NCI-H748 treated with DMSO at 0.1 percent for 48 hours (cell line): ENCODE measurements at regions not wholly inside any gene's neighbourhood (a gene's known extent, or its start where the extent isn't known, plus 50 kb on each side); places are given as distances from the start of the nearest gene placed in this dataset.
"Not testable (repeated sequence)": the region's sequence is repeated elsewhere in the genome, so short reads cannot be mapped to it uniquely, and the experiment has no call there.

Experiments used
- DNase-seq: peaks from one replicate; lab custom pipeline; 2025; lab: John Stamatoyannopoulos, UW

DNA sequence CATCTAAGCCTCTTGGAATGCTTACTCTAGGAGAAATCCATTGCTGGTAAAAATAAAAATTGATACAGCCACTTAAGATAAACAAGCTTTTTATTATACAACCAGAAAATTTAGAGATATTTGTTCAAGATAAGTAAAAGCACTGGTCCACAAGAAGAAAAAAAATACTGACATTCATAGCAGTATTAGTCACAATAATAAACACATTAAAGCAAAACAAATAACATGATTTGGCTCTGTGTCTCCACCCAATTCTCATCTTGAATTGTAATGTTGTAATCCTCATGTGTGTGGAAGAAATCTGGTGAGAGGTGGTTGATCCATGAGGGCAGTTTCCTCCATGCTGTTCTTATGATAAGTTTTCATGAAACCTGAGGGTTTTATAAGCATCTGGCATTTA lies 1093.5 kb upstream of the ADGRB3 start:
- DNase-seq = no peak

DNA sequence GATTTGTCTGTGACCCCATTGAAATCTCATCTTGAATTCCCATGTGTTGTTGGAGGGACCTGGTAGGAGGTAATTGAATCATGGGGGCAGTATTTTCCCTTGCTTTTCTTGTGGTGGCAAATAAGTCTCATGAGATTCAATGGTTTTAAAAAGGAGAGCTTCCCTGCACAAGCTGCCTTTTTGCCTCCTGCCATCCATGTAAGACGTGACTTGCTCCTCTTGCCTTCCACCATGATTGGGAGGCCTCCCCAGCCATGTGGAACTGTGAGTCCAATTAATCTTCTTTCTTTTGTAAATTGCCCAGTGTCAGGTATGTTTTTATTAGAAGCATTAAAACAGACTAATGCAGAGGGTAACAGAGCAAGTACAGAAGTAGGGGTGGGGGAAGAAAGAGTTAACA lies 1097.0 kb upstream of the ADGRB3 start:
- DNase-seq = no peak

DNA sequence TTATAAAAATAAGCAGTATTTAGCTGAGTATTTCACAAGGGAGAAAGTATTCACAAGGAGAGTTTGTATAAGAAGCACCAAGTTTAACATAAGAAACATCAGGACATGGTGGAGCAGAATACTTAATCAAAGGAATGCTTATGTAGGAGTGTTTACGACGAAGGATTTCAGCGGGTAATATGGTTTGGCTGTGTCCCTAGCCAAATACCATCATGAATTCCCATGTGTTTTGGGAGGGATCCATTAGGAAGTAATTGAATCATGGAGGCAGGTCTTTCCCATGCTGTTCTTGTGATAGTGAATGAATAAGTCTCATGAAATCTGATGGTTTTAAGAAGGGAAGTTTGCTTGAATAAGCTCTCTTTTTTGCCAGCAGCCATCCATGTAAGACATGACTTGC lies 1099.1 kb upstream of the ADGRB3 start:
- no peak for DNase-seq

DNA sequence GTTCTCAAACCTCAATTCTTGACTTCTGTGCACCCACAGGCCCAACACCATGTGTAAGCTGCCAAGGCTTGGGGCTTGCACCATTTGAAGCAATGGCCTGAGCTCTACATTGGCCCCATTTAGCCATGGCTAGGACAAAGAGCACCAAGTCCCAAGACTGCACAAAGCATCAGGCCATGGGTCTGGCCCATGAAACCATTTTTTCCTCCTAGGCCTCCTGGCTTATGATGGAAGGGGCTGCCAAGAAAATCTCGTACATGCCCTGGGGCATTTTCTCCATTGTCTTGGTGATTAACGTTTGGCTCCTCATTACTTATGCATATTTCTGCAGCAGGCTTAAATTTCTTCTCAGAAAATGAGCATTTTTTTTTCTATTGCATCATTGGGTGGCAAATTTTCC lies 1128.7 kb upstream of the ADGRB3 start:
- DNase-seq = no peak

DNA sequence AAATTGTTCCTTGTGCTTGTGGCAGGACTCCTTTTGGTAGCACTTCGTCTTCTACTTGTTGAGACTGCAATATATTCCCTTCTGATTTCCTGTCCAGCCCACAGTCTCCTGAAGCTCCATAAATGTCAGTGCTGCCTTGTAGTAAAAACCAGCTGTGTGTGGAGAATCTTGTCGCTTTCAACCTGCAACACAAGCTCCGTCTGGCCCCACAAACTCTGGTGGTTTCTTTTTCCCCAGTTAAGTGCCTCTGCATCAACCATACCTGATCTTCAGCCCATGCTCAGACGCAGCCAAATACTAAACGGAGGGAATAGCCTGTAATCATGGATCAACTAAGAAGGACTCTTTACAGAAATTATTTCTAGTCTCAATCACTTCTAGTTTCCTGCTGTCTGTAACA lies 1133.3 kb upstream of the ADGRB3 start:
- DNase-seq = no peak

DNA sequence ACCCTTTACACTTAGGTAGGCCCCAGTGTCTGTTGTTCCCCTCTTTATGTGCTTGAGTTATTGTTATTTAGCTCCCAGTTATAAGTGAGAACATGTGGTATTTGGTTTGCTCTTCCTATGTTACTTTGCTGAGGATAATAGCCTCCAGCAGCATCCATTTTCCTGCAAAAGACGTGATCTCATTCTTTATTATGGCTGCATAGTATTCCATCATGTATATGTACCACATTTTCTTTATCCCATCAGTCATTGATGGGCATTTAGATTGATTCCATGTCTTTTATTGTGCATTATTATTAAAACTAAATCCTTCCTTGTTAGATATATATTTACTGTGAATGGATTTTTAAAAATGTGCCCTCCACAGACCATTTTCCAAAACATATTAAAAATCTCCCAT lies 1137.3 kb upstream of the ADGRB3 start:
- no peak for DNase-seq

DNA sequence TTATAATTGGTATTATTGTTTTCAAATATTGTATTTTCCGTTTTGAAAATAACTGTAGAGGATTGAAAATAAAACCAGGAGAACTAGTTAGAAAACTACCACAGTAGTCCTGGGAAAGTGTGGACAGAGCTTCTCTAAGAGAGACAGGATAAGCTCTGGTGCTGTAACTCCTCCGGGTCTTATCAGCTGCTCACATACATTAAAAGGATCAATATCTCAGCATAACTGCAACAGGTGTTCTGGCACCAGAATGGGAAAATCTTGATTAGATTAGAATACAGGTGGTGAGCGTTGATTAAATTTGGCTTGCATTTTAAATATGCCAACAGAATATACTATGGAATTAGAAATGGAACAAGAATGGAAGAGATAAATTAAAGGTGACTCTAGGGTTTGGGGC lies 1138.9 kb upstream of the ADGRB3 start:
- no peak for DNase-seq

DNA sequence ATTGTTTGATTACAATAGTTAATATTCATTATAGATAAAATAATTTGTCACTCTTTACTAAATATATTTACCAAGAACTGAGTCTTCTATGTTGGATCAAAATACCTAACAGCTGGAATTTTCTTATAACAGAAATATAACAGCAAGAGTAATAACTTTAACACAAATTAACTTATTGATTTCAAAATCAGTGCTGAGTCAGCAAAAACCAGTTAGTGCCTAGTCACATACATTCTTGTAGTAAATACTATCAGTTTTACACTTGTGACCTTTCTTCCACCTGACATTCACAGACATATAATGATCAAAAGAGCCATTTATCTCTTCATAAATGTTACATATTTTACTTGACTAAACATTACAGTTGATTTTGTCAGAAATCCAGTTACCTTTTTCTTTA lies 1141.4 kb upstream of the ADGRB3 start:
- no peak for DNase-seq

DNA sequence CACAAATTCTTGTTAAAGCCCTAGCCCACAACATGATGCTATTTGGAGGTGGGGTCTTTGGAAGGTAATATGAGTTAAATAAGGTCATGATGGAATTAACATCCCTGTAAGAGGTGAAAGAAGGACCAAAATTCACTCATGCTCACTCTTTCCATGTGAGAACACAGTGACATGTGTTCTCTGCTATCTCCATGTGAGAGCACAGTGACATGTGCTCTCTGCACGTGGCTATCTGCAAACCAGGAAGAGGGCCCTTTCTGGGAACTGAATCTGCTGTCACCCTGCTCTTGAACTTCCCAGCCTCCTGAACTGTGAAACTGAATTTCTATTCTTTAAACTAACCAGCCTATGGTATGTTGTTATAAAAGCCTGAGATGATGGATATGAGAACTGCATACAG lies 1159.4 kb upstream of the ADGRB3 start:
- DNase-seq = no peak

DNA sequence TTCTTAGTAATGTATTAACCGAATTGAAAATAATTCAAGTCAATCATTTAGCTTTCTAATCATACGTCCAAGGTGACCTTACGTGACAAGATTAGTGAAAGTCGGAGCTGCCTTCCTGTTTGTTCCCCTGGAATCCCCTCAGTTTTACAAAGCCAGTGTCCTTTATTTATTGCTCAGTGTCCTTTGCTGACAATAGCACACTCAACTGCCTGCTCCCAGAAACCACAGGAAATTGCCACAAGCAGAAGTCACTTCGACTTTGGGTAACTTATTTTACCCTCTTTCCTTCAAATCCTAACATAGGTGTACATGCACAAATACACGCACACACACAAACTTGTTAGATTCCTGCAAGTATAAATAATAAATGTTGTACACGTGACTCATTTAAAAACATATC lies 1167.7 kb upstream of the ADGRB3 start:
- DNase-seq = no peak

DNA sequence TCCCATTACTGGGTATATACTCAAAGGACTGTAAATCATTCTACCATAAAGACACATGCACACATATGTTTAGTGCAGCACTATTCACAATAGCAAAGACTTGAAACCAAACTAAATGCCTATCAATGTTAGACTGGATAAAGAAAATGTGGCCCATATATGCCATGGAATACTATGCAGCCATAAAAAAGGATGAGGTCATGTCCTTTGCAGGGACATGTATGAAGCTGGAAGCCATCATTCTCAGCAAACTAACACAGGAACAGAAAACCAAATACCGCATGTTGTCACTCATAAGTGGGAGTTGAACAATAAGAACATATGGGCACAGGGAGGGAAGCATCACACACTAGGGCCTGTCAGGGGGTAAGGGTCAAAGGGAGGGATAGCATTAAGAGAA lies 1172.4 kb upstream of the ADGRB3 start:
- not testable (repeated sequence) for DNase-seq

DNA sequence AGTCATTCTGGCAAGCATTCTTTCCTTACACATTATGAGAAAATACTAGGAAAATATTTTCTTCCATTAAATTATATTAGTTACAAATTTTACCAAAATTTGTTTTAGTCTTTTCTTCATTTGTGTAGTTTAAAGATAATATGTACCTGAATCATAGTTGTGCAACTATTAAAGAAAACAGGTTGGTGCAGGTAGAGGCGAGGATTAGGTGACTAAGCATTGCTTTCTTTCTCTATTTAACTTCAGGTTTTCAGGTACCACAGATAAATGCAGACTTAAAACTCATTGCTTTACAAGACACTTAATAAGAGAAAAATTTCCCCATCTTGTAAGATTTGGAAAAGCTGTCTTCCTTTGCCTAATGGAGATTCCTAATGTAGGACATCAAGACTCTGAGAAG lies 1175.5 kb upstream of the ADGRB3 start:
- DNase-seq = no peak

DNA sequence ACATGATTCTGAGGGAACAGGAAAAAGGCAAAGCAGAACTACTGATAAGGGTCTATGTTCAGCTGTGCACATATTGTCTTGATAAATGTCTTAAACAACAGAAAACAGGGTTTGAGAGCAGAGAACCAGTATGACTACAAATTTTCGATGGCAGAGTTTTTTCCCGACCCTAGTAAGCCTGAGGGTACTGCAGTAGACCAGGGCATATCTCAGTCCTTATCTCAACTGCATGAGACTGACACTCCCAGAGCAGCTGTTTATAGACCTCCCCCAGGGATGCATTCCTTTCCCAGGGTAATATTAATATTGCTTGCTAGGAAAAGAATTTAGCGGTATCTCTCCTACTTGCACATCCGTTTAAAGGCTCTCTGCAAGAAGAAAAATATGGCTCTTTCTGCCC lies 1176.8 kb upstream of the ADGRB3 start:
- DNase-seq = no peak

DNA sequence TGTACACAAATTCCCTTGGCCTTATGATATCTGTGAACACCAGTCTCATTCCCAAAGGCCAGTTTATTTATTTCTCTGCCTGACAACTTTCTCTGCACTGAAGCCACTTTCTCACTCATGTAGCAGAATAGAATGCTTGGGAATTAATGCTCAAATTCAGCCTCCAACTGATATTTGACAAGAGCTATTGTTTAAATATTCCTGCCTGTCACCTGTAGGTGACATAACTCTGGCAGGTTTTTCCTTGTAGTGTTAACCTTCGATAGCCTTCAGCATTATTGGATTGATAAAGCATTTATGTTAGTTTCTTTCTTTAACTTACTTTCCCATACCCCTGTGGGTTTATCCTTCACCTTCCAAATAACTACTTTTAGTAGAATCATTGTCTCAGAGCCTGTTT lies 1183.2 kb upstream of the ADGRB3 start:
- DNase-seq = no peak

DNA sequence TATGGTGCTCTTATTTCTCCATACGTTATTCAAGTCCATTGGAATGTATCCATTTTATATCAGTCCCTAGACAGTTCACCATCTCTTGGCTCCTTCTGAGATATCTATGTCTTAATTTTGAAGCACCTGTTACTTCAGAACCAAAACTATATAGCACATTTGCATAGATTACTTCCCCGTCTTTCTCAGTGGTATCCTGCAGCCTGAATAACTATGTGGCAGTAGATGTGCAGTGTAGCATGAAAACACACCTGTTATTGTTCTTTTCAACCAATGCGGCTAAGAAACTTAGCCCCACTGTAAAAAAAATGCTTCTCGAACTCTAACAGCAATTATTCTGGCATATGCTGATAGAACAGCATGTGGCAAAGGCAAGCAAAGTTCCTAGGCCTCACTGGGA lies 1184.4 kb upstream of the ADGRB3 start:
- DNase-seq = no peak

DNA sequence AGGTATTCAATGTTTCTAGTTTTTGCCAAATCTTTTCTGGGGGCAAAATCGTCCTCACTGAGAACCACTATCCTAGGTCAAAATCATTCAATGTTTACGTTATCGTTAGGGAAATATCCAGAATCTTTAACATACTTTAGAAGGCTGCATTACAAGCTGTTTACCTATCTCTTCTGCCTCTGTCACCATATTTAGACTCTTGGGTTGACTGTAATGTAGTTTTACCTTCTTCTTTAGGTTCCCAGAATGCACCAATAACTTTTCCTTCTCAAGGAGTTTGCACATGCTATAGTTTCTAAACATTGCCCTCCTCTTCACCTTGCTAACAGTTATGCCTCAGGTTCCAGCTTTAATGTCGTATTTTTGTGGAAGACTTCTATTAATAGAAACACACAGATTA lies 1185.5 kb upstream of the ADGRB3 start:
- no peak for DNase-seq

DNA sequence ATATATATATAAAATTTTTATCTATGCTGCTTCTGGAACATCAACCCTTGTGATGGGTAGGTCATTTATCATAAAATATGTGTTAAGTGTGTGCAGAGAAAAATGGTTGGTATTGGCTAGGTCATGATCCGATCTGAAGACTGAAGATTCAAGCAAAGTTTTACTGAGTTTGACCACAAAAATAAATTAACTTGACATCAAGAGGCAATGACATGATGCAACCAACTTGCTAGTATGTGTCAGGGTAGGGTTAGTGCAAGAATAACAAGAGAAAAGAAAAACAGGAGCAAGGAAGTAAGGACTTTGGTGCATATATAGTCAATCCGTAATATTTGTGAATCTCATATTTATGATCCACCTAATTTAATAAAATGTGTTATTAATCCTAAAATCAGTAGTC lies 1202.0 kb upstream of the ADGRB3 start:
- DNase-seq = no peak

DNA sequence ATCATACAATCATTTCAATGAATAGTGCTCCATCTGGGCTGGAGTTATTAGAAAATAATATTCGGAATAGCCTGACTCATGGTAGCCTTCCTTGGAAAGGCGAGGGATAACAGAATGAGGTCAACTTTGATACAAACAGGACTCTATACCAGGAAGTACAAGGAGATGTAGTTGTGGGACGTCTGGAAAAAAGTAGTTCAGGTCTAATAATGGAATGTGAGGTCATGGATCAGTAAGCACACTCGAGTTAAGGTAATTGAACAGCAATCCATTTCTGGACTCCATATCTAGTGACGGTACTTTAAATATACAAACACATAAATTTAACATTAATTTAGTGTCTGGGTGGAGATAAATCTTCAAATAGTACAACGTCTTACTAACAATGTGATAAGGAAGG lies 1204.0 kb upstream of the ADGRB3 start:
- DNase-seq = no peak

DNA sequence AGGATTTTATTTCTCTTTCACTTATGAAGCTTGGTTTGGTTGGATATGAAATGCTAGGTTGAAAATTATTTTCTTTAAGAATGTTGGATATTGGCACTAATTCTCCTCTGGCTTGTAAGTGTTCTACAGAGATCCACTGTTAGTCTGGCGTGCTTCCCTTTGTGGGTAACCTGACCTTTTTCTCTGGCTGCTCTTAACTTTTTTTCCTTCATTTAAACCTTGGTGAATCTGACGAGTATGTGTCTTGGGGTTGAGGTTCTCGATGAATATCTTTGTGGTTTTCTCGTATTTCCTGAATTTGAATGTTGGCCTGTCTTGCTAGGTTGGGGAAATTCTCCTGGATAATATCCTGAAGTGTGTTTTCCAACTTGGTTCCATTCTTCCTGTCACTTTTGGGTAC lies 1208.4 kb upstream of the ADGRB3 start:
- DNase-seq = not testable (repeated sequence)

DNA sequence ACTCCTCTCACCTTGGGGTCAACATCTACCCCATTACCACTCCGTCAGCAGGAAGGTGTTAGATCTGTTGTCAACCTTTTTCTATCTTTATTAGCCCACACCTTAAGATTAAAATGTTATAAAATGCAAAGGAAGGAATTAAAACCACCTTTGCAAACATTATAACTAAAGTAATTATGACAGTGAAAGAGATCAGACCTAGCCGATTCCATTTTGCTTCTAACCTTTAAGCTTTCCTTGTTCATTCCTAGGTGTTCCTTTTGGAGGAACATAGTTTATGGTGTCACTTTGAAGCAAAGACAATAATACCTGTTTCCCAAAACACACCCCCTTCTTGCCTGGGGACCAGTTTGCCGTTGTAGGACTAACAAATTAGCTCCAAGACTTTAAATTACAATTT lies 1223.0 kb upstream of the ADGRB3 start:
- DNase-seq = no peak

DNA sequence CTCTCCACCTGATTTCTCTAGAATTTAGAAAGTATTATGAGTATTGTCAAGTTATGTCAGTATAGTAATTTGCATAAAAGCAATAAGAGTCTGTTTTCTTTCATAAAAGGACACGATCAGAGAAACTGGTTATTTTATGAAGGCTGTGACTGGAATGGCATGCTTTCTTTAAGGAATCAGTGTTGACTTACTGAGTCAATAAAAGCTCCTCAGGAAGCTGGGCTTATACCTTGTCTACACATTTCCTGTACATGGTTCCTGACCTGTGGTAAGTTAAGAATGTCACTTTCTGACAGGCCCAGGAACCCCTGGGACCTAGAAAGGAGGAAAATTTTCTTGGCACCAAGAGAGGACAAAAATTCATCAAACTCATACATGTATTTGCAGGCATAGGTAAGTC lies 1224.0 kb upstream of the ADGRB3 start:
- no peak for DNase-seq

DNA sequence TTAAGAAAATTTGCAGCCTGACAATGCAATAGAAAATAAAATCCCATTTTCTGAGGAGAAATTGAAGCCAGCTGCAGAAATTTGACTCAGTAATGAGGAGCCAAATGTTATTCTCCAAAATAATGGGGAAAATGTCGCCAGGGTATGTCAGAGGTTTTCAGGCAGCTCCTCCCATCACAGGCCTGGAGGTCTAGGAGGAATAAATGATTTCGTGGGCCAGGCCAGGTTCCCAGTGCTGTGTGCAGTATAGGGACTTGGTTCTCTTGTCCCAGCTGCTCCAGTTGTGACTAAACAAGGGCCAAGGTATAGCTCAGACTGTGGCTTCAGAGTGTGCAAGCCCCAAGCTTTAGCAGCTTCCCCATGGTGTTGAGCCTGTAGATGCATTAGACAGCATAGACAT lies 1240.8 kb upstream of the ADGRB3 start:
- DNase-seq = no peak

DNA sequence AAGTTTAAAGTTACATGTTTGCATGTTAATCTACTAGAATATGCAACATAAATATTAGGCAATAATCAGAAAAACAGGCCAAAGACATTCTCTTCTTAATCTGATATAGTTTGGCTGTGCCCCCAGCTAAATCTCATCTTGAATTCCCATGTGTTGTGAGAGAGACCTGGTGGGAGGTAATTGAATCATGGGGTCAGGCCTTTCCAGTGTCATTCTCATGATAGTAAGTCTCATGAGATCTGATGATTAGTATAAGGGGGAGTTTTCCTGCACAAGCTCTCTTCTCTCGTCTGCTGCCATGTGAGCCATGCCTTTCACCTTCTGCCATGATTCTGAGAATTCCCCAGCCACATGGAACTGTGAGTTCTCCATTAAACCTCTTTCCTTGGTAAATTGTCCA lies 1241.7 kb upstream of the ADGRB3 start:
- DNase-seq = no peak

DNA sequence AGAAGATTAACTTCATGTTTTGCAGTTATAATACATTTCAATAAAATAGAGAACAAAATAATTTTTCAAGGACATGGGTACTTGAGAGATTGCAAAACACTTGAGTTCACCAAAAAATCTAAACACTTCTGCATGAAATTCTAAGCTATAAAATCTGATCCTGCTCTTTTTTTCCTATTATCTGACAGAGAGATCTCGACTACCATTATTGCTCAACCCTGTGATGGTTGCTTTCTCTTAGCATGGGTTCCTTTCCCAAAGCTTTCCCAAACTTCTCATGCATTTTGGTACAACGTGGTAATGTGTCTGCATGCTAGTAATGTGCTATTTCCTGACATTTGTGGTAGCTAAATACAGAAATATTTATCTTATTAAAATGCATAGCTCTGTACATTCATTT lies 1243.1 kb upstream of the ADGRB3 start:
- no peak for DNase-seq

DNA sequence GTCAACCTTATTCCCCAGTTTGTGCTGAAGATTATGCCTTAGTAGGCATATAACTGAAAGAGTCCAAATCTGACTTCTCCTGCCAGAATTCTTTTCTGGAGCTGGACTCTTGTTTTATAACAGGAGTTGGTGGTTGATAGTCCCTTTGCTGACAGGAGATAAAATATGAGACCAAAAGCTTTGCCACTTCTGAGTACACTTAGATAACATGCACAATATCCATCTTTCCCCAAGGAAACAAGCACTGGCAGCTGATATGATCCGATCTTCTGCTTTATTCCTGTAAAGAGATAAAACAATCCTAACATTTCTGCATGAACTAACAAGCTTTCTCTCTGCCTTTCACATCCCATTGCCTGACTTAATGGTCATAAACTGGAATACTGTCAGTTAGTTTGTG lies 1265.4 kb upstream of the ADGRB3 start:
- DNase-seq = no peak
